NT2/D1 (cell line): ENCODE measurements at regions not wholly inside any gene's neighbourhood (a gene's known extent, or its start where the extent isn't known, plus 50 kb on each side); places are given as distances from the start of the nearest gene placed in this dataset.

Experiments used
- DNase-seq: peaks from one replicate; pipeline ENCODE4 v3.0.0-alpha.2; 2011; ENCODE audit warnings: low read depth, low spot score
- H3K27me3 ChIP-seq: 2 replicates; pipeline ENCODE4 v1.6.0; 2011; ENCODE audit warnings: mild to moderate bottlenecking; ENCODE audit not compliant: insufficient read length, insufficient read depth
- H3K36me3 ChIP-seq: 2 replicates; pipeline ENCODE4 v1.6.1; 2011; ENCODE audit warnings: mild to moderate bottlenecking, low read length, mixed read lengths; ENCODE audit not compliant: insufficient read depth, insufficient read length
- H3K4me1 ChIP-seq: 2 replicates; pipeline ENCODE4 v1.5.1; 2011; ENCODE audit not compliant: insufficient read depth, insufficient read length
- H3K4me3 ChIP-seq: 2 replicates; pipeline ENCODE4 v1.5.1; 2011; ENCODE audit warnings: low read depth; ENCODE audit not compliant: insufficient read length
- H3K9ac ChIP-seq: 2 replicates; pipeline ENCODE4 v1.6.0; 2011; ENCODE audit warnings: low read depth; ENCODE audit not compliant: insufficient read length
- H3K9me3 ChIP-seq: 2 replicates; pipeline ENCODE4 v1.5.1; 2011; ENCODE audit warnings: mild to moderate bottlenecking, low read length; ENCODE audit not compliant: insufficient read depth
- SUZ12 ChIP-seq: IDR thresholded peaks from 2 replicates; pipeline ENCODE4 v1.6.1; 2011; ENCODE audit not compliant: insufficient read length, insufficient read depth; ENCODE audit errors: extremely low read depth
- YY1 ChIP-seq: IDR thresholded peaks from 2 replicates; pipeline ENCODE4 v1.6.1; 2011; ENCODE audit not compliant: insufficient read length, insufficient read depth
- ZNF274 ChIP-seq: IDR thresholded peaks from 2 replicates; pipeline ENCODE4 v1.6.1; 2011; ENCODE audit warnings: mild to moderate bottlenecking, low read depth, low read length

- Histone ChIP-seq H3K36me3 (no peaks in the 10 kb centered on the region), H3K4me1 (no peaks in the 10 kb centered on the region), H3K27me3 (no peaks in the 10 kb centered on the region), H3K4me3 (no peak overlapping the region), H3K9me3 (peaks cover 4% of the 10 kb centered on the region; the same call in 1 of the 2 replicates), H3K9ac (no peak overlapping the region)
- no peak for DNase-seq
- TF ChIP-seq ZNF274 (no peak), SUZ12 (no peak)
These were observed 479.2 kb downstream of the MIAT start for GRCh38 chr22:27136596-27136995.

DNA sequence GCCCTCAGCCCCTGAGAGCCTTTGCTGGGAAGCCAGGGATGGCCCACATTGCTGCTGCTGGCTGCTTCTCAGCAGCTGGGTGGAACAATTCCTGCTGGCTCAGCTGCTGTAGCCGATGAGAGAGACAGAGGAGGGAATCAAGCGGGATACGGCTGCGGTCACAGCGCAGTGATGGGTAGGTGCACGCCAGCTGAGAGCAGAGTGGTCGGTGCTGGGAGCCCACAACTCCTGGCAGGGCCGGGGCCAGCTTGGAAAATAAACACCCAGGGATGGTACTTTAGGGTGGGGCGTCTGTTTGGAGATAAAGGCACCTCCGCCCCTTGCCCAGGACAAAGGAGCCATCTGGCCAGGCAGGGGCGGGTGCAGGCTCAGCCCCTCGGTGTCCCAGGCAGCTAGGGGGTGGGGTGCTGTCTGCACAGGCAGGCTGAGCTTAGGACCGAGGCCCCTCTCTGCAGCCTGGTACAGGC is 480.5 kb downstream of the MIAT start:
- TF ChIP-seq YY1: no peak
- TF ChIP-seq SUZ12: no peak
- TF ChIP-seq ZNF274: no peak
- no peaks in the 10 kb centered on the region for H3K4me1 ChIP-seq

DNA sequence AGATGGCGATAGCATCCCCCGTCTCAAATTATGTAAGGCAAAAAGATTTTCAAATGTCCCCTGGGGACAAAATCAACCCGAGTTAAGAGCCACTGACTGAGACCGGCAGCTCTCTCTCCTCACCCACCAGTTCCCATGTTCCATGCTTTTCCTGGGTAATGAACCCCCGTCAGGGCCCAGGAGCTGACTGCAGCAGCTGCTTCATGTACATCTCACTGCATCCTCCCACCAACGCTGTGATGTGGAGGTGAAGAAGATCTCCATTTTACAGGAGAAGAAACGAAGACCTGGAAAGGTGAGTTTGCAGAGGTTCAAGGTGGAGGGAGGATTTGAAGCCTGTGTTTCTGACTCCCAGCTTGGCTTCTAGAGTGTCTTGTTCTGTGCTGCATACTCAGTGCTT is 481.1 kb downstream of the MIAT start:
- Histone ChIP-seq H3K36me3 (no peaks in the 10 kb centered on the region), H3K4me1 (no peaks in the 10 kb centered on the region), H3K9me3 (peaks cover 4% of the 10 kb centered on the region; the same call in 1 of the 2 replicates), H3K27me3 (no peaks in the 10 kb centered on the region), H3K4me3 (no peak overlapping the region), H3K9ac (no peak overlapping the region)
- TF ChIP-seq SUZ12: no peak
- TF ChIP-seq YY1: no peak
- no peak for TF ChIP-seq ZNF274
- no peak for DNase-seq

More for the DNA sequence above, 480.5 kb downstream of the MIAT start:
- Histone ChIP-seq H3K4me3 (no peak overlapping the region), H3K36me3 (no peaks in the 10 kb centered on the region), H3K9ac (no peak overlapping the region), H3K9me3 (peaks cover 4% of the 10 kb centered on the region; the same call in 1 of the 2 replicates), H3K27me3 (no peaks in the 10 kb centered on the region)
- no peak for DNase-seq

DNA sequence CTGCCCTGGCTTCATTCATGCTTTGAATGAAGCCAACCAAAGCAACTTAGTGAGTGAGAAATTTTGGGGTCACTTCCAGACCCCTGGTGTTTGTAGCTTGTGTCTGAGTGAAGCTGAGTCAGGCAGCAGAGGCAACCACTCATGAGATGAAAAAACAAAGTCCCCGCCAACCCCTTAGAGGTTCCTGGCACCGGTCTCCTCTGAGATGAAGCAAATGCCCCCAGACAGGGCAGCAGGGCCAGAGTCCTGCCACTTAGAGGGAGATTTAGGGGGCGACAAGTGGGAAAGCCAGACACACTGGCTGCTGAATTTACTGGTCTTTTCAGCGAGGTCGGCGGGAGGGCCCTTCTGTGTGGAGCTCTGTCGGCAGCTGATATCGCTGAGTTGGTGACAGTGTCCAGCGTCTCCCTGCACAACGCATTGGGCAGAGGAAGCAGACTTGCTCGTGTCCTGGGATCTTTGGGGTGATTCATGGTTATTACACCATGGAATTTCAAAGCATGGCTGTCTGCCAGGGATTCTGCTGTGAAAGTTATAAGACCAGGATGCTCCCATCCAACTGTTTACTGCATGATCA is 482.6 kb downstream of the MIAT start:
- Histone ChIP-seq H3K9ac (no peak overlapping the region), H3K9me3 (peaks cover 4% of the 10 kb centered on the region; the same call in 1 of the 2 replicates), H3K4me3 (no peak overlapping the region), H3K4me1 (no peaks in the 10 kb centered on the region), H3K36me3 (no peaks in the 10 kb centered on the region), H3K27me3 (no peaks in the 10 kb centered on the region)
- TF ChIP-seq SUZ12: no peak
- no peak for TF ChIP-seq YY1
- TF ChIP-seq ZNF274: no peak
- DNase-seq: no peak

- no peak for DNase-seq
- H3K27me3 ChIP-seq: no peaks in the 10 kb centered on the region
- no peak for TF ChIP-seq ZNF274
- TF ChIP-seq YY1: no peak
- no peak for TF ChIP-seq SUZ12
- no peak overlapping the region for H3K9ac ChIP-seq
- no peaks in the 10 kb centered on the region for H3K4me1 ChIP-seq
- no peak overlapping the region for H3K4me3 ChIP-seq
- H3K36me3 ChIP-seq: no peaks in the 10 kb centered on the region
- H3K9me3 ChIP-seq: no peaks in the 10 kb centered on the region
These were observed 484.9 kb downstream of the MIAT start for GRCh38 chr22:27142286-27142685.

DNA sequence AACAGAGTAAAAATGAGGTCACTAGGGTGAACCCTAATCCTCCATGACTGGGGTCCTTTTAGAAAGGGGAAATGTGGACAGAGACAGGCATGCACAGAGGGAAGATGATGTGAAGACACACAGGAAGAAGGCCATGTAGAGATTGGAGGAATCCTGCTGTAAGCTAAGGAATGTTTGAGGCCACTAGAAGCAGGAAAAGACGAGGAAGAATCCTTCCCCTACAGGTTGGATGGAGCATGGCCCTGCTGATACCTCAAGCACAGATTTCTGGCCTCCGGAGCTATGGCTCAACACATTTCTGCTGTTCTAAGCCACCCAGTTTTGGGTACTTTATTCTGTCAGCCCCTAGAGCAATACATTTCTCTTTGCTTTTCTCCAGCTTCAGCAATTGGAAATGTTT is 486.9 kb downstream of the MIAT start:
- no peaks in the 10 kb centered on the region for H3K36me3 ChIP-seq
- H3K9me3 ChIP-seq: no peaks in the 10 kb centered on the region; the same call in 1 of the 2 replicates
- H3K4me3 ChIP-seq: no peak overlapping the region
- no peak for TF ChIP-seq YY1
- no peak for TF ChIP-seq ZNF274
- H3K27me3 ChIP-seq: no peaks in the 10 kb centered on the region
- DNase-seq: peak; percentile 5
- H3K4me1 ChIP-seq: no peaks in the 10 kb centered on the region
- no peak overlapping the region for H3K9ac ChIP-seq

DNA sequence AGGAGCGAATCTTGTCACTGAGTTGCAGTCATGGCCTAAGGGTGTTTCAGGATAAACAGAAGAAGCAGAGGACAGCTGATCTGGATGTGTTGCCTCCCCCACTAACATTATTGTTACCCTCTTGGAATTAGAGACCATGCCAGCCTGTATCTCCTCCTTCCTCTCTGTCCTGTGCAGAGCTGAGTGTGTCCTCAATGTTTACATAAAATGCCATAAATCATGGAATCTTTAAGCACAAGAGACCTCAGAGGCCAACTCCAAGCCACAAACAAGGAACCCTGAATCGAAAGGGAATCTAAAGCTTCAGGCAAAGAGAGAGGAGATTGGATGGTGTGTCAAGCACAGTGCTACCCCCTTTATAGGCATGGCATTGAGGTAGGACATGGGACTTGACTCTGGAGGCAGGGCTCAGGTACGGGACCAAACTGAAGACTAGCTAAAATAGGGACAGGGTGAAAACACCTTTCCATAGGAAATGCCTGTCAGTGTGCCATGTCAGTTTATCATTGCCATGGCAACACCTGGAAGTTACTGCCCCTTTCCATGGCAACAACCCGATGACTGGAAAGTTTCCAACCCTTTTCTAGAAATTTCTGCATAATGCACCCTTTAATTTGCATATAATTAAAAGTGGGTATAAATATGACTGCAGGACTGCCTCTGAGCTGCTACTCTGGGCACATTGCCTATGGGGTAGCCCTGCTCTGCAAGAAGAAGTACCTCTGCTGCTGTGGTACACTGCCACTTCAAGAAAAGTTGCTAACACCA is 489.7 kb downstream of the MIAT start:
- Histone ChIP-seq H3K4me1 (no peaks in the 10 kb centered on the region), H3K9ac (no peak overlapping the region), H3K36me3 (no peaks in the 10 kb centered on the region), H3K27me3 (no peaks in the 10 kb centered on the region), H3K4me3 (no peak overlapping the region), H3K9me3 (no peaks in the 10 kb centered on the region; the same call in 1 of the 2 replicates)
- no peak for TF ChIP-seq ZNF274
- no peak for TF ChIP-seq SUZ12
- TF ChIP-seq YY1: no peak
- no peak for DNase-seq
